Immature natural killer cell (primary cell): ENCODE measurements at regions not wholly inside any gene's neighbourhood (a gene's known extent, or its start where the extent isn't known, plus 50 kb on each side); places are given as distances from the start of the nearest gene placed in this dataset.

Source experiments
- DNase-seq, 3 donors: peaks; one replicate each; pipeline ENCODE4 v3.0.0; 2022; ENCODE audit warnings: mixed read lengths in 1 of 3
- H3K27ac Mint-ChIP-seq, 6 donors: one replicate each; pipeline ENCODE4 v1.8.0; 2020; ENCODE audit warnings: mixed read lengths in 6 of 6, mild to moderate bottlenecking in 5 of 6, inconsistent platforms in 4 of 6, moderate library complexity in 3 of 6
- H3K27me3 Mint-ChIP-seq, 3 donors: one replicate each; pipeline ENCODE4 v1.8.0; 2020 to 2021; ENCODE audit warnings: low read depth in 3 of 3, mild to moderate bottlenecking in 3 of 3, mixed read lengths in 3 of 3, moderate library complexity in 3 of 3, inconsistent platforms in 1 of 3
- H3K36me3 Mint-ChIP-seq, 3 donors: one replicate each; pipeline ENCODE4 v1.8.0; 2020; ENCODE audit warnings: mixed read lengths in 3 of 3, inconsistent platforms in 2 of 3, mild to moderate bottlenecking in 2 of 3
- H3K4me1 Mint-ChIP-seq, 2 donors: one replicate each; pipeline ENCODE4 v1.8.0; 2020; ENCODE audit warnings: inconsistent platforms in 2 of 2, mild to moderate bottlenecking in 2 of 2, mixed read lengths in 2 of 2, moderate library complexity in 1 of 2
- H3K4me3 Mint-ChIP-seq, 5 donors: one replicate each; pipeline ENCODE4 v1.8.0; 2020; ENCODE audit warnings: mild to moderate bottlenecking in 5 of 5, mixed read lengths in 5 of 5, inconsistent platforms in 3 of 5, moderate library complexity in 3 of 5
- H3K9me3 Mint-ChIP-seq, 6 donors: one replicate each; pipeline ENCODE4 v1.8.0; 2020; ENCODE audit warnings: mild to moderate bottlenecking in 6 of 6, mixed read lengths in 6 of 6, inconsistent platforms in 4 of 6, moderate library complexity in 3 of 6

GRCh38 chr1:209493559-209493958 is 90.0 kb upstream of the CAMK1G start:
- H3K27me3 Mint-ChIP-seq, result peaks cover 0 to 6% (median 2%) of the 10 kb centered on the region in 3 donors
- H3K4me3 Mint-ChIP-seq, result no peak overlapping the region
- H3K27ac Mint-ChIP-seq, result no peak overlapping the region
- H3K36me3 Mint-ChIP-seq, result no peaks in the 10 kb centered on the region
- H3K4me1 Mint-ChIP-seq, result no peaks in the 10 kb centered on the region
- DNase-seq, result no peak
- peaks cover 0 to 11% (median 5%) of the 10 kb centered on the region in 6 donors for H3K9me3 Mint-ChIP-seq

- Mint-ChIP-seq H3K27ac (no peak overlapping the region), H3K27me3 (peaks cover 0 to 6% (median 0%) of the 10 kb centered on the region in 3 donors), H3K4me1 (no peaks in the 10 kb centered on the region), H3K4me3 (no peak overlapping the region), H3K36me3 (peaks cover 0 to 4% (median 0%) of the 10 kb centered on the region in 3 donors), H3K9me3 (peaks cover 6 to 26% (median 16%) of the 10 kb centered on the region in 6 donors)
- DNase-seq, result no peak
Observed at GRCh38 chr1:209497729-209498128, 85.8 kb upstream of the CAMK1G start.

- no peak for DNase-seq
- Mint-ChIP-seq H3K4me1 (no peaks in the 10 kb centered on the region), H3K4me3 (no peak overlapping the region), H3K27ac (no peak overlapping the region), H3K36me3 (peaks cover 0 to 4% (median 0%) of the 10 kb centered on the region in 3 donors), H3K9me3 (peaks cover 6 to 26% (median 12%) of the 10 kb centered on the region in 6 donors), H3K27me3 (peaks cover 0 to 6% (median 0%) of the 10 kb centered on the region in 3 donors)
Observed at GRCh38 chr1:209500993-209501392, 82.5 kb upstream of the CAMK1G start.

DNA sequence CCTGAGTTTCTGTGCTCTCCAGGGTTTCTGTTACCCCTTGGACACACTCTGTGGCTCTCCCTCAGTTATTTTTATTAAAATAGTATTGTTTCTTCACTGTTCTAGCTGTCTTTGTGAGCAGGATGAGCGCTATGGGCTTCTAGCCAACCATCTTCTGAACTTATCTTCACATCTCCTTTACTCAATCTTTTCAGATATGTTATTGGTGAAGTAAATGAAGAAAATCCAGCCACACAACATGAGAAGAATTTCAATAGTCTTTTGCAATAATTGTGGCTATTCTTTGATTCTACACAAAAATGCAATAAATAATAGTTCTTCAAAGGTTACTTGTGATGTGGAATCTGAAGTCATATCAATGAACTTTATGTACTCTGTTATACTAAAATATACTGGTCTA is 80.3 kb upstream of the CAMK1G start:
- H3K4me1 Mint-ChIP-seq, result no peaks in the 10 kb centered on the region
- H3K27me3 Mint-ChIP-seq, result peaks cover 0 to 5% (median 0%) of the 10 kb centered on the region in 3 donors
- no peak for DNase-seq
- H3K27ac Mint-ChIP-seq, result no peak overlapping the region
- H3K9me3 Mint-ChIP-seq, result peaks cover 5 to 18% (median 9%) of the 10 kb centered on the region in 6 donors
- peaks cover 0 to 4% (median 0%) of the 10 kb centered on the region in 3 donors for H3K36me3 Mint-ChIP-seq
- no peak overlapping the region for H3K4me3 Mint-ChIP-seq

GRCh38 chr1:209504571-209504970 is 78.9 kb upstream of the CAMK1G start:
- peaks cover 2 to 18% (median 8%) of the 10 kb centered on the region in 6 donors for H3K9me3 Mint-ChIP-seq
- DNase-seq, result no peak
- no peaks in the 10 kb centered on the region for H3K4me1 Mint-ChIP-seq
- peaks cover 0 to 7% (median 0%) of the 10 kb centered on the region in 3 donors for H3K27me3 Mint-ChIP-seq
- H3K36me3 Mint-ChIP-seq, result peaks cover 0 to 4% (median 0%) of the 10 kb centered on the region in 3 donors
- H3K4me3 Mint-ChIP-seq, result no peak overlapping the region
- no peak overlapping the region for H3K27ac Mint-ChIP-seq

DNA sequence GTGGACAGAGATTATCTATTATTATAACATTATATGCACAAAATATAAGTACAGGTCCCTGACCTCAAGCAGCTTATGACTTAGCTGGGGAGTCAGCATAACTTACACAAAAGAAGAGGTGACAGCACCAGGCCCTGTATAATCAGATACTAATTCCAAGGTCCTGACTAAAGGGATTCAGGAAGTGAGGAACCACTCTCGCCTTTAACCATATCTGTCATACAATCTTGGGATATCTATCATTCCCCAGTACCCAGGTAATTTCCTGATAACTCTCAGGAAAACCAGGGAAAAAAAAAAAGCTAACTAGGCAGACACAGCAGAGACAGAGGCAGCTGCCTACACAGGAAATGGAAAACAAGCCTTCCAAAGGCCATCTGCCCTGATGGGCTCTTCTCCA is 78.5 kb upstream of the CAMK1G start:
- H3K36me3 Mint-ChIP-seq, result peaks cover 0 to 4% (median under 1%) of the 10 kb centered on the region in 3 donors
- peaks cover 0 to 7% (median 2%) of the 10 kb centered on the region in 3 donors for H3K27me3 Mint-ChIP-seq
- H3K9me3 Mint-ChIP-seq, result peaks cover 2 to 14% (median 8%) of the 10 kb centered on the region in 6 donors
- no peak overlapping the region for H3K4me3 Mint-ChIP-seq
- DNase-seq, result no peak
- H3K27ac Mint-ChIP-seq, result no peak overlapping the region
- no peaks in the 10 kb centered on the region for H3K4me1 Mint-ChIP-seq

- peaks cover 0 to 4% (median 3%) of the 10 kb centered on the region in 6 donors for H3K9me3 Mint-ChIP-seq
- H3K27me3 Mint-ChIP-seq, result peaks cover 0 to 7% (median 5%) of the 10 kb centered on the region in 3 donors
- no peak for DNase-seq
- no peak overlapping the region for H3K4me3 Mint-ChIP-seq
- peaks cover 0 to 3% (median 2%) of the 10 kb centered on the region in 3 donors for H3K36me3 Mint-ChIP-seq
- no peak overlapping the region for H3K27ac Mint-ChIP-seq
- H3K4me1 Mint-ChIP-seq, result no peaks in the 10 kb centered on the region
Observed at GRCh38 chr1:209506101-209506500, 77.4 kb upstream of the CAMK1G start.

DNA sequence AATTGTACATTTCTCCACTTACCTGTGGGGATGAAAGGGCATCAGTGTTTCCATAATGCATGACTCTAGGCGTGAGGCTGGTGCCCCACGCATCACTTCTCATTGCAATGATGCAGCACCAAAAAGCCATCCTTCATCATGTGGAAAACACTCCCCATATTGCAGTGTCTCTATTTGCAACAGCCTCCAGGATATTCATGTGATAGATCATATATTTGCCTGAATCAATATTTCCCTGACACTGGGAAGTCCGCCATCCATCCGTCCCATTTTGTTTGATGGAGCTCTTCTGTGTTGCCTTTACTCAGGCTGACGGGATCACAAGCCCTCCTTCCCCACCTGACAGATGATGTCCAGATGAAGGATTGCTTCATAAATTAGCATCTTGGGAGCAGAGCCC is 74.5 kb upstream of the CAMK1G start:
- Mint-ChIP-seq H3K27ac (no peak overlapping the region), H3K4me3 (no peak overlapping the region), H3K9me3 (no peaks in the 10 kb centered on the region), H3K36me3 (peaks cover 0 to 3% (median 0%) of the 10 kb centered on the region in 3 donors), H3K27me3 (peaks cover 0 to 7% (median 5%) of the 10 kb centered on the region in 3 donors), H3K4me1 (no peaks in the 10 kb centered on the region)
- no peak for DNase-seq

- no peak overlapping the region for H3K27ac Mint-ChIP-seq
Observed at GRCh38 chr1:209510063-209510462, 73.5 kb upstream of the CAMK1G start.

DNA sequence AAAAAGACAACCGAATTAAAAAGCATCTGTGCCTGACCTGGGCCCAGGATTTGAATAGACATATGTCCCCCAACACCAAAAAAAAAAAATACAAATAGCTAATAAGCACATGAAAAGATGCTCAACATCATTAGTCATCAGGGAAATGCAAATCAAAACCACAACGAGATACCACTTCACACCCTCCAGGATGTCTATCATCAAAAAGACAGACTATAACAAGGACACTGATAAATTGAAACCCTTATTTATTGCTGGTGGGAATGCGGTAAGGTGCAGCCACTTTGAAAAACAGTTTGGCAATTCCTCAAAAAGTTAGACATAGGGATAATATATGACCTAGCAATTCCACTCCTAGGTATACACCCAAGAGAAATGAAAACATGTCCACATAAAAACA is 72.3 kb upstream of the CAMK1G start:
- Mint-ChIP-seq H3K27ac (no peak overlapping the region), H3K4me3 (no peak overlapping the region)
- no peak for DNase-seq

More at GRCh38 chr1:209510063-209510462, 73.5 kb upstream of the CAMK1G start:
- Mint-ChIP-seq H3K36me3 (peaks cover 0 to 3% (median 0%) of the 10 kb centered on the region in 3 donors), H3K4me3 (no peak overlapping the region), H3K9me3 (no peaks in the 10 kb centered on the region), H3K27me3 (peaks cover 0 to 7% (median 5%) of the 10 kb centered on the region in 3 donors), H3K4me1 (no peaks in the 10 kb centered on the region)
- DNase-seq, result no peak

DNA sequence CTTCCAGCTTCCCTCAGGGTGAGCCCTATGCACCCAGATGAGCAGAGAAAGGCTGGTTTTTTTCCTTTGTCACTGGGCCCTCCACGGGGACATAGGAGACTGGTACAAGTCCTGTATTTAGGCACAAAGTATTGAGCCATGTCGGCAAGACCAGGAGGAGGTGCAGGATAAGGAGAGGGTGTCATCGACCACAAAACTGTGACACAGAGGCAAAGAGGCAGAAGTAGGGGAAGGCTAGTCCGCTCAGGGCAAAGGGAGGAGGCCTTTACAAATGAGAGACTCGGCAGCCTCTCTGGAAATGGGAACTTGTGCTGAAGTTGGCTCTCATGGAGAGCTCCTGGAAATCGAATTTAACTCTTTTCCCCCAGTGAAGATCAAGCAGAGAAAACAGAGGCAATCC is 70.7 kb upstream of the CAMK1G start:
- DNase-seq, result no peak
- peaks cover 0 to 2% (median 0%) of the 10 kb centered on the region in 6 donors for H3K9me3 Mint-ChIP-seq
- H3K4me1 Mint-ChIP-seq, result no peaks in the 10 kb centered on the region
- peaks cover 1 to 6% (median 5%) of the 10 kb centered on the region in 3 donors for H3K27me3 Mint-ChIP-seq
- H3K27ac Mint-ChIP-seq, result no peak overlapping the region
- no peak overlapping the region for H3K4me3 Mint-ChIP-seq
- peaks cover 0 to 3% (median 0%) of the 10 kb centered on the region in 3 donors for H3K36me3 Mint-ChIP-seq

More for the DNA sequence above, 72.3 kb upstream of the CAMK1G start:
- Mint-ChIP-seq H3K9me3 (peaks cover 0 to under 1% (median 0%) of the 10 kb centered on the region in 6 donors), H3K27me3 (peaks cover 0 to 11% (median 5%) of the 10 kb centered on the region in 3 donors), H3K36me3 (peaks cover 0 to 3% (median 0%) of the 10 kb centered on the region in 3 donors), H3K4me1 (no peaks in the 10 kb centered on the region)

- peaks cover 2 to 6% (median 5%) of the 10 kb centered on the region in 3 donors for H3K27me3 Mint-ChIP-seq
- no peak for DNase-seq
- no peaks in the 10 kb centered on the region for H3K4me1 Mint-ChIP-seq
- no peak overlapping the region for H3K27ac Mint-ChIP-seq
- H3K4me3 Mint-ChIP-seq, result no peak overlapping the region
- peaks cover 0 to 2% (median 0%) of the 10 kb centered on the region in 6 donors for H3K9me3 Mint-ChIP-seq
- peaks cover 0 to 3% (median 0%) of the 10 kb centered on the region in 3 donors for H3K36me3 Mint-ChIP-seq
Observed at GRCh38 chr1:209513226-209513625, 70.3 kb upstream of the CAMK1G start.

DNA sequence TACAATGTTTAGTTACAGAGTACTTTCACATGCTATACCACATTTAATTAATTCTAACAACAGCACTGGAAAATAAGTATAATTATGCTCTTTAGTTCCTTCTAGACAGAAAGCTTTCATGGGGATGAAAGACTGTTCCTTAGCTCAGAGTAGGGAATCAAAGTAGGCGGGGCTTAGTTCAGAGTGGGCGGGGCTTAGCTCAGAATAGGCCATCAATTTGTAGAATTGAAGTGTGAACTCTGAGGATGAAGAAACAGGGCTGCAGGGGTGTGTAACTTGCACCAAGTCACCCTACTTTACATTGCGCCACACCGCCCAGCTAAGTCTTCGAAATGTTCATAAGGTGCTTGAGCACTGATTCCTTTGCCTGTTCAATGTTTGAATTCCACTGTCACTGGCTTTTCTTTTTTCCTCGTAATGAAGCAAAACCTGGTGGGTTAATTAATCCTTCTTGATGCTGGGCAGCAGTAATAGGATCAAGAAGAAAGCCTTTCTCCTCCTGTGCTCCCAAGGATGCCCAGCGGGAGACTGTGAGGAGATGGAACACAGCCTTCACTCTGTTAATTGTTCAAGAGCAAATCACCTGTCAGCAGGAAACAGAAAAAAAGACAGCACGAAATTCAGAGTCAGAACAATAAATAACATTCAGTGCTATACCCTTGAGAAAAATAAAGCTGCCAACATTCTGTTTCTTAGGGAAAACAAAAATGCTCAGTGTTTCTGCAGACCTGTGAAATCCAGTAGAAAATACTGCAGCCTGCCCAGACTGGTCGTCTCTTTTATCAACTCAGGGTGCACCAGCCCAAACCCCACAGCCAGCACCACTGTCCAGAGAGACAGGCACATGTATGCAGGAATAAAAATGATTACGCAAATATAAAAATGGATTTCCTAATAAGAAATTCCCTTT is 66.5 kb upstream of the CAMK1G start:
- H3K4me1 Mint-ChIP-seq, result no peaks in the 10 kb centered on the region
- no peak overlapping the region for H3K4me3 Mint-ChIP-seq
- DNase-seq, result no peak
- H3K36me3 Mint-ChIP-seq, result no peaks in the 10 kb centered on the region
- peaks cover 0 to 7% (median 4%) of the 10 kb centered on the region in 3 donors for H3K27me3 Mint-ChIP-seq
- peaks cover 0 to 4% (median 0%) of the 10 kb centered on the region in 6 donors for H3K9me3 Mint-ChIP-seq
- no peak overlapping the region for H3K27ac Mint-ChIP-seq

DNA sequence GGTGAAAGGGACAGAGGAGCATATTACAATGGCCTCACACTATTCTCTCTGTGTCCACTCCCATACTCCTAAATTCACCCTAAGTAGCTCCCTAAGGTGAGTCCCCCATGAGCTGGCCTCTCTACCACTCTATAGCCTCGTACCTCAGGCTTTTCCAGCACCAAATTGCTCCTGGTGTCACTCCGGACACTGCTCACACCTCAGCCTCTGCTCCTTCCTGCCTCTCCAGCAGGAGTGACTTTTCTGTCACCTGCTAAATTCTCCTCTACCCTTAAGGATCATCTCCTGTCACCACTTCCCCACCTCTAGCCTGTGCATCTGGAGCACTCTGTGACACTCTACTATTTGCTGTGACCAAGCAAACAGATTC is 65.8 kb upstream of the CAMK1G start:
- no peak for DNase-seq
- H3K9me3 Mint-ChIP-seq, result peaks cover 0 to 4% (median 0%) of the 10 kb centered on the region in 6 donors
- H3K36me3 Mint-ChIP-seq, result no peaks in the 10 kb centered on the region
- H3K27me3 Mint-ChIP-seq, result peaks cover 0 to 7% (median 4%) of the 10 kb centered on the region in 3 donors
- H3K27ac Mint-ChIP-seq, result no peak overlapping the region
- H3K4me3 Mint-ChIP-seq, result no peak overlapping the region
- H3K4me1 Mint-ChIP-seq, result no peaks in the 10 kb centered on the region
